ENCODE measurements at regions not wholly inside any gene's neighbourhood (a gene's known extent, or its start where the extent isn't known, plus 50 kb on each side); places are given as distances from the start of the nearest gene placed in this dataset.

DNA sequence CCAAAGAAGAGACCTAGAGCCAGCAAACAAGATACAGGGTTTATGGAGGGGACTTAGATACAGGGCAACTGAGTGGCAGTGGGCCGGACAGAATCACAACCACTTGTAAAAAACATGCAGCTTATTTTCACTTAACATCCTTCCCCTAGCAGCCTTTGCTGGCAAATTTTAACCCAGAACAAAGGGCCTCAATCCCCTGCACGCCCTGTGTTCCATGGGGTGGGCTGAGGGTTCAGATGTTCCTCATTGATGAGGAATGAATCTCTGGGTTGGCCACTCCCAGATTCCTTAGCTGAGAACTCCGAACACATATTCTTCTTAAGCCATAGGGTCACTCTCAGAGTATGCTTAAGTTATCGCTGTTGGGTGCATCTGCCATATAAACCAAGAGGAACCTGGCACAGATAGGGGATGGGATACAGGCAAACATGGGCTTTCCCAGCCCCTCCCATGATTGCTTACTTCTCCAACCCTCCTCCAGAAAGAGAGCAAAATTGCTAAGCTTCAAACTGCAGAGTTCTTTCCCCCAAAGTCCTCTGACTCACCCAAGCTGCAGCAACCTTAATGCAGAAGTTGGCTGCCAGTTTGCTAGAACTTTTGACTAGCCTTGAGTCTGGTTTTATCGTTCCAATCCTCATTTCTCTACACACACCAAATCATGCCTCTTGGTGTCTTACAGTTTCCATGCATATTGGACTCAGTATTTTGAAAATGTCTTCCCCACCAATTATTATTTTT is 146.9 kb downstream of the CD47 start:
- no peak for TF ChIP-seq CTCF (IDR thresholded peaks at IDR 0.05; ENCODE audit: borderline replicate concordance, insufficient read depth, low read depth, low read length)
- H3K4me3 ChIP-seq (ENCODE audit: low read depth, low read length), result no peak overlapping the region

DNA sequence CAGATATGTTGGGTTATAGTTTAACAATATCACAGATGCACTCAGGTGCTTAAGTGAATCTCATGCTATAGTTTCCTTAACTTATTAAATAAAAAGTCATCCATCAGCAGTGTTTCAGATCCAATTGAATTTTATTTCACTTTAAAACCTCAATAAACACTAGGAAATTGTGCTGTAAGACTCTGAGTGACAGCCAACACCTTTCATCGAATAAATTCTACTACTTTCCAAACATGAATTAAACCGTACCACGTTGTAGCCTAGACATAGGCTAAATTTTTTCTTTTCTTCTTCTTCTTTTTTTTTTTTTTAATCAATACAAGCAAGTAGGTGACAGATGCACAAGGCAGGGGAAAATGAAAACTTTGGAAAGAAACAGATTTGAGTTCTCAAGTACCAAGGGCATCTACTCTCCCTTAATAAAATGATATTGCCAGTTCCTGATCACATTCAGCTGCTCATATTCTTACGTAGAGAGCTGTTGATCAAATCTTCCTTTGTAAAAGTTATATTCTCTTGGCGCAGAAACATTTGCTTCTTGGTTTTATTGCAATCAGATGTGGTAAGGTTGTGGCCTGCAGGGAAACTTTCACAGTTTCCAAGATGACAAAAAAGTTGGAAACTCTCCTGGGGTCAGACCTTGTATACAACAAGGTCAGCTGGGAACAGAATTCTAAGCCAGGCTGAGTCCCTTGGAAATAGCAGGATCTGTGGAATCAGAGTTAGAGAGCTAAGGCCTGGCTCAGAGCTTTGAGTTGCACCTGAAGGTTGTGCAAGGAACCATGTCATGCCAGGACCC is 147.7 kb downstream of the CD47 start:
- no peak for TF ChIP-seq CTCF (IDR thresholded peaks at IDR 0.05; ENCODE audit: borderline replicate concordance, insufficient read depth, low read depth, low read length)
- H3K4me3 ChIP-seq (ENCODE audit: low read depth, low read length), result no peak overlapping the region

DNA sequence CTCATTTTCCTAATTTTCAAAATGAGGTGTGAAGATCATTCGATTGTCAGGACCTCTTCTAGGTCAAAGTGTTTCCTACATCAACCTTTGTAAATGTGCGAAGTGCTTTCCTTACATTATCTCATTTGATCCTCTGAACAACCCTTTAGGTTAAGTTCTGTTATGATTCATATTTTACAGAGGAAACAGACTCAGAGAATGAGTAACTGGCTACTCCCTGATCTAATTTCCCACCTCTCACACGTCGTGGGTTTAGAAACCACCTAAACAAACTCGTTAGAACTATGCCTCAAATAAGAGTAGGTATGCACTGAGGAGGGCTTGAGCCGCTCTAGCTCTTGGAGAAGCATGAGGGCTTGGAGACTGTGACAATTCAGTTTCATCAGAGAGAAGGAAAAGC is 148.6 kb downstream of the CD47 start:
- H3K4me3 ChIP-seq (ENCODE audit: low read depth, low read length), result no peak overlapping the region
- TF ChIP-seq CTCF (IDR thresholded peaks at IDR 0.05; ENCODE audit: borderline replicate concordance, insufficient read depth, low read depth, low read length), result no peak

GRCh38 chr3:107939691-107940442 is 151.0 kb downstream of the CD47 start:
- no peak overlapping the region for H3K4me3 ChIP-seq (ENCODE audit: low read depth, low read length)
- TF ChIP-seq CTCF (IDR thresholded peaks at IDR 0.05; ENCODE audit: borderline replicate concordance, insufficient read depth, low read depth, low read length), result no peak

DNA sequence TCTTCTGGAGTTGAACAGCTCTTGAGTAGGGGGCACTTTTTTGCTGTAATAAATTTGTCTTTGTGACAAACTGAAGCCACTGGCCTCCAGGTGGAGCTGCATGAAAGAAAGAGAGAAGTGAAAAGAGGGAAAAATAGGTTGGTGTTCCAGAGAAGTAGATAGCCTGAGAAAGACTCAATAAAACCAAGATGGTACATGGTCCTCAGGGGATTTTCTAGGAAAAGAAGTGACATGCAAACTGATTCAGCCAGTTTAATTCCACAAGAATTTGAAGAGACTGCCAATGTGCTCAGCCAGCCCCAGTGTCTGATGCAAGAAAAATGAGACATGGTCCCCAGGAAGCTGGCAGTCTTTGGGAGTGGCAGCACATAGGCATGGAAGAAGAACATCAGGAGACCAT is 152.7 kb downstream of the CD47 start:
- TF ChIP-seq CTCF (IDR thresholded peaks at IDR 0.05; ENCODE audit: borderline replicate concordance, insufficient read depth, low read depth, low read length), result peak; percentile 24; the same call in 1 of the 2 replicates

GRCh38 chr3:107934808-107935207 is 156.0 kb downstream of the CD47 start:
- no peak overlapping the region for H3K4me3 ChIP-seq (ENCODE audit: low read depth, low read length)
- no peak for TF ChIP-seq CTCF (IDR thresholded peaks at IDR 0.05; ENCODE audit: borderline replicate concordance, insufficient read depth, low read depth, low read length)

More for the DNA sequence above, 152.7 kb downstream of the CD47 start:
- no peak overlapping the region for H3K4me3 ChIP-seq (ENCODE audit: low read depth, low read length)

All from GM12875 (cell line).